Right lobe of liver (tissue), 6 donors: ENCODE measurements at regions not wholly inside any gene's neighbourhood (a gene's known extent, or its start where the extent isn't known, plus 50 kb on each side); places are given as distances from the start of the nearest gene placed in this dataset.

Source experiments
- ATAC-seq, 4 donors: fragments of 200-7000 bp; cut with Tn5 transposase; one replicate each; pipeline ENCODE4 v1.9.1; 2020; ENCODE audit warnings: mild to moderate bottlenecking in 4 of 4, moderate library complexity in 4 of 4
- DNase-seq, 3 donors: peaks; one replicate each; pipeline ENCODE4 v3.0.0-alpha.2; 2020
- H3K27ac ChIP-seq, 3 donors: fragments of 200-600 bp; one replicate each; pipeline ENCODE4 v1.8.0; 2022
- H3K27me3 ChIP-seq, 2 donors: fragments of 200-600 bp; one replicate each; pipeline ENCODE4 v1.8.0; 2022
- H3K36me3 ChIP-seq, 4 donors: fragments of 200-600 bp; sonication (generic) in 1 of 4; one replicate each; pipeline versions ENCODE4 v1.5.1 to v1.8.0; 2017 to 2022; ENCODE audit warnings: control low read depth in 1 of 4
- H3K4me1 ChIP-seq, 4 donors: fragments of 200-600 bp; sonication (generic) in 1 of 4; one replicate each; pipeline versions ENCODE4 v1.5.1 to v1.8.0; 2017 to 2022; ENCODE audit warnings: control low read depth in 1 of 4
- H3K4me3 ChIP-seq, 3 donors: fragments of 200-600 bp; one replicate each; pipeline ENCODE4 v1.8.0; 2022
- H3K9me3 ChIP-seq, 4 donors: fragments of 200-600 bp; sonication (generic) in 1 of 4; one replicate each; pipeline versions ENCODE4 v1.5.1 to v1.8.0; 2017 to 2022; ENCODE audit warnings: control low read depth in 1 of 4
- CTCF ChIP-seq, 4 donors: fragments of 200-600 bp in 3 of 4; fragments of 450-650 bp in 1 of 4; IDR thresholded peaks; one replicate each; pipeline versions ENCODE4 v1.5.1 to v1.8.0; 2016 to 2022; ENCODE audit warnings: antibody characterized with exemption in 4 of 4, mild to moderate bottlenecking in 2 of 4
- POLR2A ChIP-seq: fragments of 450-650 bp; IDR thresholded peaks from one replicate; pipeline ENCODE4 v1.6.1; 2017; ENCODE audit warnings: antibody characterized with exemption, mild to moderate bottlenecking
- WGBS: methylation state at CpG from one replicate; pipeline ENCODE4 v1.1.6; 2018; ENCODE audit warnings: low coverage, low lambda C conversion rate; ENCODE audit not compliant: insufficient coverage; ENCODE audit errors: missing lambda C conversion rate; 5-methylcytosine and 5-hydroxymethylcytosine counted together
- intact Hi-C, 2 donors: fragments of 100-400 bp; cut with DNase I; formaldehyde crosslinking; loops; one replicate each; pipeline versions ENCODE4 v1.11.2 to v1.14.1; 2022
- donor health status: DM: no; HTN: yes; CAD: no.
- donor health status: DM: no; HTN: no; CAD: no.
- donor health status: DM: no; HTN: no; CAD: no.
- donor health status: DM: no; HTN: yes; CAD: no.
- donor health status: DM: no; HTN: yes; CAD: no.

GRCh38 chr4:151896880-151897279, 136.1 kb upstream of the GATB start:
- Histone ChIP-seq H3K36me3 (no peaks in the 10 kb centered on the region), H3K9me3 (no peaks in the 10 kb centered on the region), H3K27me3 (no peaks in the 10 kb centered on the region), H3K27ac (no peak overlapping the region), H3K4me3 (no peak overlapping the region), H3K4me1 (no peaks in the 10 kb centered on the region)
- no peak for ATAC-seq
- 100% methylated on average over 1 of the region's 2 CpGs for WGBS
- TF ChIP-seq POLR2A = no peak
- no peak for TF ChIP-seq CTCF (IDR thresholded peaks at IDR 0.05)
- no peak for DNase-seq
- intact Hi-C loops = no loop called here

GRCh38 chr4:151895671-151896070, 134.9 kb upstream of the GATB start:
- no CpG with 5 or more reads among the region's 3 CpGs for WGBS
- Histone ChIP-seq H3K27me3 (no peaks in the 10 kb centered on the region), H3K4me3 (no peak overlapping the region), H3K9me3 (no peaks in the 10 kb centered on the region), H3K4me1 (no peaks in the 10 kb centered on the region), H3K36me3 (no peaks in the 10 kb centered on the region), H3K27ac (no peak overlapping the region)
- DNase-seq (no peak), ATAC-seq (no peak)
- intact Hi-C loops = no loop called here
- TF ChIP-seq POLR2A (no peak), CTCF (IDR thresholded peaks at IDR 0.05) (no peak)

GRCh38 chr4:151894246-151894645, 133.4 kb upstream of the GATB start:
- DNase-seq (no peak), ATAC-seq (no peak)
- TF ChIP-seq POLR2A = no peak
- no peak for TF ChIP-seq CTCF (IDR thresholded peaks at IDR 0.05)
- no peak overlapping the region for H3K4me3 ChIP-seq
- no peak overlapping the region for H3K27ac ChIP-seq
- 88% methylated on average over 3 of the region's 3 CpGs for WGBS
- no peaks in the 10 kb centered on the region for H3K36me3 ChIP-seq
- H3K4me1 ChIP-seq = no peaks in the 10 kb centered on the region
- H3K27me3 ChIP-seq = no peaks in the 10 kb centered on the region
- H3K9me3 ChIP-seq = no peaks in the 10 kb centered on the region
- intact Hi-C loops = no loop called here

- H3K27me3 ChIP-seq = no peaks in the 10 kb centered on the region
- intact Hi-C loops = no loop called here
- no peaks in the 10 kb centered on the region for H3K4me1 ChIP-seq
- H3K27ac ChIP-seq = no peak overlapping the region
- no peak for ATAC-seq
- TF ChIP-seq POLR2A (no peak), CTCF (IDR thresholded peaks at IDR 0.05) (no peak)
- H3K4me3 ChIP-seq = no peak overlapping the region
- no peak for DNase-seq
- 63% methylated on average over 6 of the region's 6 CpGs for WGBS
- no peaks in the 10 kb centered on the region for H3K36me3 ChIP-seq
- no peaks in the 10 kb centered on the region for H3K9me3 ChIP-seq
Measured at GRCh38 chr4:151888367-151888866, 127.6 kb upstream of the GATB start.

- no peak overlapping the region for H3K4me3 ChIP-seq
- no peaks in the 10 kb centered on the region for H3K36me3 ChIP-seq
- no peak for ATAC-seq
- intact Hi-C loops = no loop called here
- TF ChIP-seq CTCF (IDR thresholded peaks at IDR 0.05) = no peak
- TF ChIP-seq POLR2A = no peak
- H3K4me1 ChIP-seq = no peaks in the 10 kb centered on the region
- DNase-seq = no peak
- H3K9me3 ChIP-seq = no peaks in the 10 kb centered on the region
- no peak overlapping the region for H3K27ac ChIP-seq
- no peaks in the 10 kb centered on the region for H3K27me3 ChIP-seq
- WGBS = 80% methylated on average over 3 of the region's 3 CpGs
Measured at GRCh38 chr4:151887816-151888180, 127.0 kb upstream of the GATB start.
